Mesodermal cell (in vitro differentiated cells): ENCODE measurements at regions not wholly inside any gene's neighbourhood (a gene's known extent, or its start where the extent isn't known, plus 50 kb on each side); places are given as distances from the start of the nearest gene placed in this dataset.

ENCODE experiments used
- H3K27ac ChIP-seq: 2 replicates; pipeline ENCODE4 v1.7.0; 2013; ENCODE audit warnings: mild to moderate bottlenecking, low read depth, low read length, moderate library complexity; ENCODE audit not compliant: severe bottlenecking
- H3K36me3 ChIP-seq: 2 replicates; pipeline ENCODE4 v1.7.1; 2013; ENCODE audit warnings: mild to moderate bottlenecking, low read length, moderate library complexity; ENCODE audit not compliant: control insufficient read depth, insufficient read depth
- H3K4me1 ChIP-seq: one replicate; pipeline ENCODE4 v1.7.1; 2013; ENCODE audit warnings: mild to moderate bottlenecking, low read length; ENCODE audit not compliant: insufficient read depth, control insufficient read depth, poor library complexity, severe bottlenecking
- H3K4me3 ChIP-seq: 2 replicates; pipeline ENCODE4 v1.7.0; 2013; ENCODE audit warnings: low read length, control low read depth, mild to moderate bottlenecking; ENCODE audit not compliant: insufficient read depth, poor library complexity, severe bottlenecking; ENCODE audit errors: extremely low read depth
- H3K9me3 ChIP-seq: 2 replicates; pipeline ENCODE4 v1.7.1; 2013; ENCODE audit warnings: mild to moderate bottlenecking, low read length, moderate library complexity; ENCODE audit not compliant: control insufficient read depth
- WGBS, 2 experiments: methylation state at CpG; one replicate each; pipeline ENCODE4 v1.1.5; 2013; ENCODE audit warnings: missing lambda C conversion rate in 2 of 2; ENCODE audit not compliant: insufficient coverage in 2 of 2; 5-methylcytosine and 5-hydroxymethylcytosine counted together

GRCh38 chr5:159475026-159475425, 144.7 kb upstream of the IL12B start:
- Histone ChIP-seq H3K27ac (no peak overlapping the region), H3K36me3 (no peaks in the 10 kb centered on the region), H3K4me3 (no peak overlapping the region), H3K4me1 (no peaks in the 10 kb centered on the region), H3K9me3 (peaks cover 15% of the 10 kb centered on the region)

- no peak overlapping the region for H3K4me3 ChIP-seq
- H3K27ac ChIP-seq = no peak overlapping the region
- WGBS, 2 experiments = 73% methylated on average over 1 of the region's 1 CpG; no CpG with 5 or more reads in 1 of the 2 experiments
- H3K9me3 ChIP-seq = peaks cover 15% of the 10 kb centered on the region
- no peaks in the 10 kb centered on the region for H3K36me3 ChIP-seq
- no peaks in the 10 kb centered on the region for H3K4me1 ChIP-seq
Observed at GRCh38 chr5:159478950-159479349, 148.7 kb upstream of the IL12B start.

- WGBS, 2 experiments = 94 to 100% methylated on average over 1 to 2 of the region's 2 CpGs
- Histone ChIP-seq H3K36me3 (no peaks in the 10 kb centered on the region), H3K9me3 (peaks cover 3% of the 10 kb centered on the region), H3K27ac (no peak overlapping the region), H3K4me3 (no peak overlapping the region), H3K4me1 (no peaks in the 10 kb centered on the region)
Observed at GRCh38 chr5:159480849-159481248, 150.6 kb upstream of the IL12B start.

GRCh38 chr5:159481751-159482150, 151.5 kb upstream of the IL12B start:
- Histone ChIP-seq H3K36me3 (no peaks in the 10 kb centered on the region), H3K27ac (no peak overlapping the region), H3K4me3 (no peak overlapping the region), H3K4me1 (no peaks in the 10 kb centered on the region), H3K9me3 (no peaks in the 10 kb centered on the region)
- 83 to 86% methylated on average over 1 of the region's 1 CpG for WGBS, 2 experiments

- 100% methylated on average over 2 of the region's 3 CpGs; no CpG with 5 or more reads in 1 of the 2 experiments for WGBS, 2 experiments
- Histone ChIP-seq H3K4me3 (no peak overlapping the region), H3K27ac (no peak overlapping the region), H3K36me3 (no peaks in the 10 kb centered on the region), H3K9me3 (no peaks in the 10 kb centered on the region), H3K4me1 (no peaks in the 10 kb centered on the region)
Observed at GRCh38 chr5:159486836-159487235, 156.5 kb upstream of the IL12B start.

GRCh38 chr5:159488516-159488915, 158.2 kb upstream of the IL12B start:
- H3K9me3 ChIP-seq = no peaks in the 10 kb centered on the region
- no peaks in the 10 kb centered on the region for H3K36me3 ChIP-seq
- no peaks in the 10 kb centered on the region for H3K4me1 ChIP-seq
- H3K27ac ChIP-seq = no peak overlapping the region
- 93 to 94% methylated on average over 2 to 3 of the region's 4 CpGs for WGBS, 2 experiments
- H3K4me3 ChIP-seq = no peak overlapping the region

GRCh38 chr5:159489779-159490178, 159.5 kb upstream of the IL12B start:
- no peaks in the 10 kb centered on the region for H3K9me3 ChIP-seq
- no peak overlapping the region for H3K4me3 ChIP-seq
- no peaks in the 10 kb centered on the region for H3K36me3 ChIP-seq
- no peaks in the 10 kb centered on the region for H3K4me1 ChIP-seq
- H3K27ac ChIP-seq = no peak overlapping the region
- WGBS, 2 experiments = 89% methylated on average over 1 of the region's 1 CpG; no CpG with 5 or more reads in 1 of the 2 experiments

GRCh38 chr5:159490507-159490906, 160.2 kb upstream of the IL12B start:
- H3K27ac ChIP-seq = no peak overlapping the region
- H3K4me1 ChIP-seq = no peaks in the 10 kb centered on the region
- no peaks in the 10 kb centered on the region for H3K9me3 ChIP-seq
- no peaks in the 10 kb centered on the region for H3K36me3 ChIP-seq
- 50% methylated on average over 1 of the region's 2 CpGs; no CpG with 5 or more reads in 1 of the 2 experiments for WGBS, 2 experiments
- H3K4me3 ChIP-seq = no peak overlapping the region

- Histone ChIP-seq H3K4me3 (no peak overlapping the region), H3K36me3 (no peaks in the 10 kb centered on the region), H3K4me1 (no peaks in the 10 kb centered on the region), H3K27ac (no peak overlapping the region), H3K9me3 (no peaks in the 10 kb centered on the region)
Observed at GRCh38 chr5:159493696-159494095, 163.4 kb upstream of the IL12B start.

GRCh38 chr5:159496773-159497172, 166.5 kb upstream of the IL12B start:
- no peak overlapping the region for H3K4me3 ChIP-seq
- H3K36me3 ChIP-seq = no peaks in the 10 kb centered on the region
- no peaks in the 10 kb centered on the region for H3K9me3 ChIP-seq
- 86 to 90% methylated on average over 6 to 7 of the region's 7 CpGs for WGBS, 2 experiments
- no peak overlapping the region for H3K27ac ChIP-seq
- no peaks in the 10 kb centered on the region for H3K4me1 ChIP-seq

GRCh38 chr5:159497221-159497620, 166.9 kb upstream of the IL12B start:
- no peaks in the 10 kb centered on the region for H3K9me3 ChIP-seq
- no peak overlapping the region for H3K27ac ChIP-seq
- no peaks in the 10 kb centered on the region for H3K4me1 ChIP-seq
- H3K4me3 ChIP-seq = no peak overlapping the region
- no peaks in the 10 kb centered on the region for H3K36me3 ChIP-seq
- 33 to 41% methylated on average over 2 of the region's 2 CpGs for WGBS, 2 experiments

- Histone ChIP-seq H3K36me3 (no peaks in the 10 kb centered on the region), H3K9me3 (no peaks in the 10 kb centered on the region), H3K4me3 (no peak overlapping the region), H3K4me1 (no peaks in the 10 kb centered on the region), H3K27ac (no peak overlapping the region)
Observed at GRCh38 chr5:159498630-159499029, 168.3 kb upstream of the IL12B start.
